GM12891 (cell line): ENCODE measurements at regions not wholly inside any gene's neighbourhood (a gene's known extent, or its start where the extent isn't known, plus 50 kb on each side); places are given as distances from the start of the nearest gene placed in this dataset.

Experiments
- POLR2A ChIP-seq: IDR thresholded peaks from 2 replicates; pipeline ENCODE4 v1.6.1; 2011; ENCODE audit warnings: low read depth, low read length, control low read depth
- POLR2AphosphoS5 ChIP-seq: IDR thresholded peaks from 2 replicates; pipeline ENCODE4 v1.6.1; 2011; ENCODE audit warnings: low read depth, low read length, control low read depth
- TAF1 ChIP-seq: IDR thresholded peaks from 2 replicates; pipeline ENCODE4 v1.6.1; 2011; ENCODE audit warnings: low read depth, low read length, control low read depth

GRCh38 chr4:33161202-33161601, 2441.0 kb downstream of the PCDH7 start:
- no peak for TF ChIP-seq POLR2AphosphoS5
- TF ChIP-seq TAF1, result no peak
- no peak for TF ChIP-seq POLR2A
